ENCODE measurements at regions not wholly inside any gene's neighbourhood (a gene's known extent, or its start where the extent isn't known, plus 50 kb on each side); places are given as distances from the start of the nearest gene placed in this dataset.

DNA sequence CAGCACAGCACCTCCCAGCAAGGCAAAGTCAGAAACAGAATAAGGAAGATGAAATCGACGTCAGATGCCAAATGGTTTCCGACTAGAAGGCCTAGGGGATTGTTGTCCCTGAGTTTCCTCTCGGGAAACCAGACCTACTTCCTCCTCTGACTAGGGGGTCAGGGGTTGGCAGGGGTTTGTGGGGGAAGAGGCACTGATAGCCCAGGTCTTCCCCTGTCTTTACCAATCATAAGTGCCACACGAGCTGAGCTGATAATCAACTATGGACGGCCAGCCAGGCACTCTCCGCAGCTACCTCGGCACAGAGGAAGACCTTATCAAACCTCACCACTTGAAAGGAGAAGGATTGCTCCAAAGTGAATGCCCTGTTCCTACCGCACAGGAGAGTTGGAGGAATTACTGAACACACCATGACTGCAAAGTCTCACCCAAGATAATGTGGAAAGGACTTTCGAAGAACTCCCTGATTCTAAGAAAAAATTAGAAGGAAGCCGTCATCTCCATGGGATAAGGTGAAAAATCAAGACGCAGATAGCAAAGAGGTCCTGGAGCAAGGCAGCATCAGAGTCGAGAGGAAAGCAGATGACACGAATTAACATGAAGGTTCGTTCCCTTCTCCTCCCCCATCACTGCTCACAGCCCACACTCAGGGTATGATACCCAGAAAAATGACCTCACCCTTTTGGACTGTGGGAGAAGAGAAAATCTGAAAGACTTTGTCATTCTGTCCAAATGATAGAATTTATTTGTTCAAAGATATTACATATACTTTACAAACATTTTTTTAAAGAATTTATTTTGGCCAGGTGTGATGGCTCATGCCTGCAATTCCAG is 77.7 kb upstream of the MED13L start:
- no peak overlapping the region for H3K4me3 ChIP-seq (ENCODE audit: low read depth, low read length)
- TF ChIP-seq, protein P1, sequence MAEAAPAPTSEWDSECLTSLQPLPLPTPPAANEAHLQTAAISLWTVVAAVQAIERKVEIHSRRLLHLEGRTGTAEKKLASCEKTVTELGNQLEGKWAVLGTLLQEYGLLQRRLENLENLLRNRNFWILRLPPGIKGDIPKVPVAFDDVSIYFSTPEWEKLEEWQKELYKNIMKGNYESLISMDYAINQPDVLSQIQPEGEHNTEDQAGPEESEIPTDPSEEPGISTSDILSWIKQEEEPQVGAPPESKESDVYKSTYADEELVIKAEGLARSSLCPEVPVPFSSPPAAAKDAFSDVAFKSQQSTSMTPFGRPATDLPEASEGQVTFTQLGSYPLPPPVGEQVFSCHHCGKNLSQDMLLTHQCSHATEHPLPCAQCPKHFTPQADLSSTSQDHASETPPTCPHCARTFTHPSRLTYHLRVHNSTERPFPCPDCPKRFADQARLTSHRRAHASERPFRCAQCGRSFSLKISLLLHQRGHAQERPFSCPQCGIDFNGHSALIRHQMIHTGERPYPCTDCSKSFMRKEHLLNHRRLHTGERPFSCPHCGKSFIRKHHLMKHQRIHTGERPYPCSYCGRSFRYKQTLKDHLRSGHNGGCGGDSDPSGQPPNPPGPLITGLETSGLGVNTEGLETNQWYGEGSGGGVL (tag by site-specific recombination; IDR thresholded peaks at IDR 0.05), result no peak
- TF ChIP-seq ZNF792 (tag by site-specific recombination; IDR thresholded peaks at IDR 0.05) (no peak), RBAK (tag by site-specific recombination; IDR thresholded peaks at IDR 0.05) (no peak), ZNF558 (tag by site-specific recombination; IDR thresholded peaks at IDR 0.05) (no peak), ZNF146 (tag by site-specific recombination; IDR thresholded peaks at IDR 0.05) (no peak), ZNF843 (tag by site-specific recombination; IDR thresholded peaks at IDR 0.05) (no peak), ZNF2 (tag by site-specific recombination; IDR thresholded peaks at IDR 0.05) (no peak), ZNF48 (tag by site-specific recombination; IDR thresholded peaks at IDR 0.05) (no peak), ZNF416 (tag by site-specific recombination; IDR thresholded peaks at IDR 0.05) (no peak), ZNF155 (tag by site-specific recombination; IDR thresholded peaks at IDR 0.05) (no peak), ZNF777 (tag by site-specific recombination; IDR thresholded peaks at IDR 0.05; ENCODE audit: borderline replicate concordance) (no peak)
- TF ChIP-seq, protein P2, sequence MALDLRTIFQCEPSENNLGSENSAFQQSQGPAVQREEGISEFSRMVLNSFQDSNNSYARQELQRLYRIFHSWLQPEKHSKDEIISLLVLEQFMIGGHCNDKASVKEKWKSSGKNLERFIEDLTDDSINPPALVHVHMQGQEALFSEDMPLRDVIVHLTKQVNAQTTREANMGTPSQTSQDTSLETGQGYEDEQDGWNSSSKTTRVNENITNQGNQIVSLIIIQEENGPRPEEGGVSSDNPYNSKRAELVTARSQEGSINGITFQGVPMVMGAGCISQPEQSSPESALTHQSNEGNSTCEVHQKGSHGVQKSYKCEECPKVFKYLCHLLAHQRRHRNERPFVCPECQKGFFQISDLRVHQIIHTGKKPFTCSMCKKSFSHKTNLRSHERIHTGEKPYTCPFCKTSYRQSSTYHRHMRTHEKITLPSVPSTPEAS (tag by site-specific recombination; IDR thresholded peaks at IDR 0.05), result no peak
- TF ChIP-seq, protein P3, sequence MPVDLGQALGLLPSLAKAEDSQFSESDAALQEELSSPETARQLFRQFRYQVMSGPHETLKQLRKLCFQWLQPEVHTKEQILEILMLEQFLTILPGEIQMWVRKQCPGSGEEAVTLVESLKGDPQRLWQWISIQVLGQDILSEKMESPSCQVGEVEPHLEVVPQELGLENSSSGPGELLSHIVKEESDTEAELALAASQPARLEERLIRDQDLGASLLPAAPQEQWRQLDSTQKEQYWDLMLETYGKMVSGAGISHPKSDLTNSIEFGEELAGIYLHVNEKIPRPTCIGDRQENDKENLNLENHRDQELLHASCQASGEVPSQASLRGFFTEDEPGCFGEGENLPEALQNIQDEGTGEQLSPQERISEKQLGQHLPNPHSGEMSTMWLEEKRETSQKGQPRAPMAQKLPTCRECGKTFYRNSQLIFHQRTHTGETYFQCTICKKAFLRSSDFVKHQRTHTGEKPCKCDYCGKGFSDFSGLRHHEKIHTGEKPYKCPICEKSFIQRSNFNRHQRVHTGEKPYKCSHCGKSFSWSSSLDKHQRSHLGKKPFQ (tag by site-specific recombination; IDR thresholded peaks at IDR 0.05), result no peak
- POLR2A ChIA-PET, result no interaction called here
- H3K36me3 ChIP-seq (ENCODE audit: control insufficient read depth in 2 of 2, insufficient read depth in 1 of 2, low read length in 2 of 2), result no peaks in the 10 kb centered on the region
- H3K4me1 ChIP-seq (ENCODE audit: control insufficient read depth, insufficient read depth, low read length), result 0 out of 2 replicates have a peak, but pooled peaks cover 3% of the 10 kb centered on the region
- no peak overlapping the region for H3K27ac ChIP-seq (ENCODE audit: extremely low read depth, low read depth, low read length)
- CTCF ChIA-PET, result no interaction called here
- no peaks in the 10 kb centered on the region for H3K9me3 ChIP-seq (ENCODE audit: control insufficient read depth, insufficient read depth, low read depth, low read length)

DNA sequence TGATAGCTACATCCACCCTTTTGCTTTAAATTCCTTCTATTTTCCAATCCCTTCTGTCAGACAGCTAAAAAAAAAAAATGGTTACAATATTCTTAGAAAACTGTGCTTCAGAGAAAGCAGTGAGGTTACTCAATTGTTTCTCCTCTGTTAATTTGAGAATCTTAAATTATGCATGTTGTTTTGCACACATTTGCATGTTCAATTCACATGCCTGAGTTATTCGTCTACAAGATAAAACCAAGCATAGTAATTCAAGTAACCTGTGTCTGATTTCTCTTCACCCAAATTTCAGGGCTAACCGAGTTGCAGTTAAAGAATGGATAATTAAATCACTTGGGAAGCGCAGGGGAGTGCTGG is 81.0 kb upstream of the MED13L start:
- ChIA-PET CTCF (no interaction called here), POLR2A (no interaction called here)
- Histone ChIP-seq H3K27ac (ENCODE audit: extremely low read depth, low read depth, low read length) (no peak overlapping the region), H3K9me3 (ENCODE audit: control insufficient read depth, insufficient read depth, low read depth, low read length) (no peaks in the 10 kb centered on the region), H3K4me1 (ENCODE audit: control insufficient read depth, insufficient read depth, low read length) (0 out of 2 replicates have a peak, but pooled peaks cover 3% of the 10 kb centered on the region), H3K36me3 (ENCODE audit: control insufficient read depth in 2 of 2, insufficient read depth in 1 of 2, low read length in 2 of 2) (no peaks in the 10 kb centered on the region), H3K4me3 (ENCODE audit: low read depth, low read length) (no peak overlapping the region)
- no peak for TF ChIP-seq ZNF555 (tag by site-specific recombination; conservative IDR thresholded peaks at IDR 0.05)
- TF ChIP-seq, protein P4, sequence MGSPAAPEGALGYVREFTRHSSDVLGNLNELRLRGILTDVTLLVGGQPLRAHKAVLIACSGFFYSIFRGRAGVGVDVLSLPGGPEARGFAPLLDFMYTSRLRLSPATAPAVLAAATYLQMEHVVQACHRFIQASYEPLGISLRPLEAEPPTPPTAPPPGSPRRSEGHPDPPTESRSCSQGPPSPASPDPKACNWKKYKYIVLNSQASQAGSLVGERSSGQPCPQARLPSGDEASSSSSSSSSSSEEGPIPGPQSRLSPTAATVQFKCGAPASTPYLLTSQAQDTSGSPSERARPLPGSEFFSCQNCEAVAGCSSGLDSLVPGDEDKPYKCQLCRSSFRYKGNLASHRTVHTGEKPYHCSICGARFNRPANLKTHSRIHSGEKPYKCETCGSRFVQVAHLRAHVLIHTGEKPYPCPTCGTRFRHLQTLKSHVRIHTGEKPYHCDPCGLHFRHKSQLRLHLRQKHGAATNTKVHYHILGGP (tag by site-specific recombination; IDR thresholded peaks at IDR 0.05), result 0 out of 2 replicates have a peak, but pooled peaks have one; percentile 34
